ENCODE measurements at regions not wholly inside any gene's neighbourhood (a gene's known extent, or its start where the extent isn't known, plus 50 kb on each side); places are given as distances from the start of the nearest gene placed in this dataset.

DNA sequence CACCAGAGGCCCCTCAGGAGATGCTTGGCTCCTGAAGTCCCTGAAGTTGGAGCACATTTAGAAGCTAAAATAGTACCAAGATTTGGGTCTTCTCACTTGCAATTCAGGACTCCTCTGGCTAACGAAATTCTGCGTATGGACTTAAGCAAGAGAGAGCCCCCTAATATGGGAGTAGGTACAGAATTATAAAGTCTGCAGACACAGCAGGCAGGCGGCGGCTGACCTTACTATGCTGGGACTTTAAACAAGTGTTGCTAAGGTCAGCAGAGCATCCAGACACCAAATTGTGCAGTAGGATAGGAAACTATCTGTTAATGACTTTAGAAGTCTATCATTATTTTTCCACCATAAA is 104.5 kb upstream of the PDE4B start:
- DNase-seq = no peak
- no peak overlapping the region for H3K4me3 Mint-ChIP-seq
- H3K9me3 Mint-ChIP-seq = no peaks in the 10 kb centered on the region
- no peak overlapping the region for H3K27ac Mint-ChIP-seq
- H3K36me3 Mint-ChIP-seq = no peaks in the 10 kb centered on the region
- H3K27me3 Mint-ChIP-seq (ENCODE audit: low read depth in 3 of 3) = peaks cover 2 to 5% (median 2%) of the 10 kb centered on the region in 3 donors
- no peaks in the 10 kb centered on the region for H3K4me1 Mint-ChIP-seq

DNA sequence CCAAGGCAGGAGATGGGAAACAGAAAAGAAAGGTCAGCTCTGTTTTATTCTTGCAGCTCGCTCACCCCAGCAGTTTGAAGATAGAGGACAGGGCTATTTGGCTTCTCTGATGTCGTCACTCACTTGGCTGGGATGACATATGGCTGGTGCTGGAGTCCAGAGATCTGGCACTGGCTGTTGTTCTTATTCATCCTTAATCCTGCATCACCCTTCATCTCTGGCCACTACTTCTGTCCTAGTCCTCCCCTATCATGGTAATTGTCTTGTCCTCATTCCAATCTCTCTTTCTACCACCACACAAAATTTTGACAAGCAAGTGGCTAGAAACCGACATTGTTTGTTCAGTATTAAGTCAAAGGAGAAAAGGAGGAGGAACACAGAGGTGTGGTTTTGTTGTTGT is 103.8 kb upstream of the PDE4B start:
- peaks cover 2 to 5% (median 2%) of the 10 kb centered on the region in 3 donors for H3K27me3 Mint-ChIP-seq (ENCODE audit: low read depth in 3 of 3)
- no peaks in the 10 kb centered on the region for H3K4me1 Mint-ChIP-seq
- H3K4me3 Mint-ChIP-seq = no peak overlapping the region
- no peaks in the 10 kb centered on the region for H3K36me3 Mint-ChIP-seq
- H3K27ac Mint-ChIP-seq = no peak overlapping the region
- no peak for DNase-seq
- H3K9me3 Mint-ChIP-seq = no peaks in the 10 kb centered on the region

DNA sequence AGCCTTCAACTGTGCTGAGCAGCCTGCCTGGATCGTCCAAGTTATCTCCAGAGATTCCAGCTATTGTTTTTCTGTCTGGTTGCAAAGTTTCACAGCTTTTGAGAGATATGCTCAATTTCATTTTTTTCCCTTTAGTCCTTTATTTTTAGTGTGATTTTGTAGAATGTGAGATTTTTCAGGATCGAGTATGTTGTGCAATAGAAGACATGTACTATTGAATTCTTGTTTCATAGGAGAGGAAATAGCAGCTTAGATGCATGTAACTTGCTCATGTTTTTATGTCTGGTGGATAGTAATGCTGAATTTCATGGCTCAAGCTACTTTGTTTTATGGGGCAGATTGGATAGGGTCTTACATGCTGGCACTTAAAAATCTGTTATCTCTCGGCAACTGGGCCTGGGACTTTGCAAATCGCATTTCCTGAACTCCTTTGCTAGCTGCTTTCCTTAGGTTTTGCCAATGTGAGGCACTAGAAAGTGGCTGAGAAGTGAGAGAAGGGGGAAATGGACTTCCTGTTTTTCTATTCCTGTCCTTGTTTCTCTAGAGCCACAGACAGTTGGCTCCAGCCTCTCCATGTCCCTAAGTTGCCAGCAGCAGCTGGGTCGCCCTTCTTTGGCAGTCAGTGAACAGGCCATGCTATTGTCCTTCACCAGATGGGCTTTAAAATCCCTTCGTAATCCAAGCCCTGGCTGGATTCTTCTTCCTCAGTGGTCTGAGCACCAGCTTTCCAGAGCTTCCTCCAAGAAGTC is 101.4 kb upstream of the PDE4B start:
- H3K4me3 Mint-ChIP-seq = no peak overlapping the region

DNA sequence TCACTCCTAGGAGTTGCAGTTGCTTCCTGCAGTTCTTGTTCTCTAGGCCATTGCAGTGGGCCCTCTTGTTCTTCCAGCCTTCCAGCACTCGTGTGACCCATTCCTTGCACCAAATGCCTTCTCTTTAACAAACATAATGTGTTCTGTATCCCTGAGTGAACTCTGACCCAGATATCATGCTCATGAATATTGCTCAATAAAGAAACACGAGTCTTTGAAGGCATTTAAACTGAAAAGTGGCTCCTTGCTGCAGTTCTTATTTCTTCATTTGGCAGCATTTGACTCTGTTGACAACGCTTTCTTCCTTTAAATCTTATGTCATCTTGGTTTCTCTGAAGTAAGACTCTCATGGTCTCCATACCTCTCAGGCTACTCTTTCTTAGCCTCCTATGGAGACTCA is 100.7 kb upstream of the PDE4B start:
- no peak for DNase-seq
- Mint-ChIP-seq H3K27me3 (ENCODE audit: low read depth in 3 of 3) (peaks cover 2 to 3% (median 2%) of the 10 kb centered on the region in 3 donors), H3K4me1 (no peaks in the 10 kb centered on the region), H3K27ac (no peak overlapping the region), H3K9me3 (no peaks in the 10 kb centered on the region), H3K36me3 (no peaks in the 10 kb centered on the region), H3K4me3 (no peak overlapping the region)

More for the DNA sequence above, 101.4 kb upstream of the PDE4B start:
- Mint-ChIP-seq H3K36me3 (no peaks in the 10 kb centered on the region), H3K9me3 (no peaks in the 10 kb centered on the region), H3K4me1 (no peaks in the 10 kb centered on the region), H3K27me3 (ENCODE audit: low read depth in 3 of 3) (peaks cover 2 to 5% (median 2%) of the 10 kb centered on the region in 3 donors), H3K27ac (no peak overlapping the region)
- no peak for DNase-seq

DNA sequence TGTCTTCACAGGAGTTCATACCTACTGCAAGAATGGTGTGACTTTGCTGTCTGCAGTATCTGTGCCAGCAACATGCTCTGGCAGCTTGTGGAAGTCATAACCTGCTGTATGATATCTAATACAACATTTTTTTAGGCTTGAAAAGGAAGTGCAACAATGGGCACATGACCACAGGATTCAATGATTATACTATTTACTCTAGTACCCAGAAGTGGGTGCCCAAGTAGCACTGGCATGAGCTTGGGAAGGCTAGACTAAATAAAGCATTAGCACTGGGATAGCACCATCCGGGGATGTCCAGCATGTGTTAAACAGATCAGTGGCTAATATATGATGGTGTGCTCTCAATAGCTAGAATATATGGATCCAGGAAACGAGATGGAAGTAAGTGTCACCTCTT is 98.6 kb upstream of the PDE4B start:
- no peak for DNase-seq
- peaks cover 0 to 2% (median 2%) of the 10 kb centered on the region in 3 donors for H3K27me3 Mint-ChIP-seq (ENCODE audit: low read depth in 3 of 3)
- H3K27ac Mint-ChIP-seq = no peak overlapping the region
- no peaks in the 10 kb centered on the region for H3K36me3 Mint-ChIP-seq
- no peaks in the 10 kb centered on the region for H3K4me1 Mint-ChIP-seq
- no peak overlapping the region for H3K4me3 Mint-ChIP-seq
- H3K9me3 Mint-ChIP-seq = no peaks in the 10 kb centered on the region

DNA sequence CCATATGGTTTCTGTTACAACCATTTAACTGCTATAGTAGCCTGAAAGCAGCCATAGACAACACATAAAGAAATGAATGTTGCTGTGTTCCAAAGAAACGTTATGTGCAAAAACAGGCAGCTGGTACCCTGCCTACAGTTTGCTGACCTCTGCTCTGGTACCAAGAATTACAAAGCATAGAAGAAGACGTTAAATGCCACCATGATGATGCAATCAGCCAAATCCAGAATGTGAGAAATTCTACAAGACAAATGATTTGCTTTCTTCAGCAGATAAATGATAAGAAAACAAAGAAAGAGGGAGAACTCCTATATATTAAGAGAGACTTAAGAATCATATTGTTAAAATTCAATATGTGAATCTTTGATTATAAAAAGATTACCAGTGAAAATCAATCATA is 97.8 kb upstream of the PDE4B start:
- Mint-ChIP-seq H3K4me3 (no peak overlapping the region), H3K36me3 (no peaks in the 10 kb centered on the region), H3K27ac (no peak overlapping the region), H3K9me3 (no peaks in the 10 kb centered on the region), H3K4me1 (no peaks in the 10 kb centered on the region), H3K27me3 (ENCODE audit: low read depth in 3 of 3) (no peaks in the 10 kb centered on the region)
- no peak for DNase-seq

DNA sequence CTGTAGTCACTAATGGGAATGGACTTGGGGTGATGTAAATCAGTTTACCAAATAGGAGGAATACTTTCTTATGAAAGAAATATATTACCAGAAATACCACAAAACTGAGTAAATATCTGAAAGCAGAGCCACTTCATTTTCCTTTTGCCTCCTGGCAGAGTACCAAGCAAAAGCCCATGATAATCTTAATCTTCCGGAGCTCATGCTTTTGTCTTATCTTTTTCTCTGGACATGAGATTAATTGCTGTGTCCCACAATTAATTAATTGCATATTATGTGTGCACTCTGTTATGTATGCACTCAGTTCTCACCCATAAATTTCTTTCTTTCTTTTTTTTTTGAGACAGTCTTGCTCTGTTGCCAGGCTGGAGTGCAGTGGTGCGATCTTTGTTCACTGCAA is 94.1 kb upstream of the PDE4B start:
- no peak overlapping the region for H3K4me3 Mint-ChIP-seq
- H3K4me1 Mint-ChIP-seq = no peaks in the 10 kb centered on the region
- H3K36me3 Mint-ChIP-seq = no peaks in the 10 kb centered on the region
- no peak for DNase-seq
- H3K27ac Mint-ChIP-seq = no peak overlapping the region
- H3K9me3 Mint-ChIP-seq = no peaks in the 10 kb centered on the region
- peaks cover 0 to 4% (median 3%) of the 10 kb centered on the region in 3 donors for H3K27me3 Mint-ChIP-seq (ENCODE audit: low read depth in 3 of 3)

DNA sequence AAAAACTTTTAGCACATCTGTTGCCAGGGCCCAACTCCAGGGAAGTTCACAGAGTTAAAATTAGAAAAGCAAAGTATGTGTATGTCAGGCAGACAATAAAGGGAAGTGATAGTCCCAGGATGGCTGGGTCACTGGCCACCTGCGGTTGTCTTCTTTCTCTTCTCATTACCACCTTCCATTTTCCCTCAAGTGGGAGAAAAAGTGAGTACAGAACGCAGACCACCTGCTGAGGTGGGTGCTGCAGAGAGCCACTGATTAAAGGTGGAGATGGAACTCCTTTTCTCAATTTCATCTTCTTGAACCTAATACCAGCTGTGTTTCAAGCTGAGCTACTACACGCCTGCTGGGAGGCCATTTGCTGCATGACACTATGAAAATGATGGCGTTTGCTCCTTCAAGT is 88.8 kb upstream of the PDE4B start:
- no peaks in the 10 kb centered on the region for H3K4me1 Mint-ChIP-seq
- H3K27me3 Mint-ChIP-seq (ENCODE audit: low read depth in 3 of 3) = peaks cover 1 to 7% (median 5%) of the 10 kb centered on the region in 3 donors
- no peak overlapping the region for H3K4me3 Mint-ChIP-seq
- H3K36me3 Mint-ChIP-seq = no peaks in the 10 kb centered on the region
- no peak overlapping the region for H3K27ac Mint-ChIP-seq
- DNase-seq = no peak
- H3K9me3 Mint-ChIP-seq = no peaks in the 10 kb centered on the region

DNA sequence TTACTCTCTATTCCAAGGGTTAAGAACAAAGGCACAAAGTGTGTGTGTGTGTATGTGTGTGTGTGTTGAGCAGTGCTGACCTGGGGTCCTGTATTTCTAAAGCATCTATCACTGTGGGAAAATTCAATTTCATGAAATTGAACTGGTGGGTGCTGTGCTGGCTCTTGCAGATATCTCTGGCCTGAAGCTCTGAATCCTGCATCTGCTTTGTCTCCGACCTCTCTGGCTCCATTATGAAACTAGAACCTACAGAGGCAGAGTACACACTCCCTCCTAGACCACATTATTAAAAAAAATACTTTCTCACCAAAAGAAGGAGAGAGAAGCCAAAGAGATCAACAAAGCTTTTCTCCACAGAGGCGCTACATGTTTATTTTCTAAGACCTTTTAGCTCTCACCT is 88.4 kb upstream of the PDE4B start:
- DNase-seq = no peak
- no peaks in the 10 kb centered on the region for H3K9me3 Mint-ChIP-seq
- H3K27me3 Mint-ChIP-seq (ENCODE audit: low read depth in 3 of 3) = peaks cover 1 to 7% (median 5%) of the 10 kb centered on the region in 3 donors
- H3K27ac Mint-ChIP-seq = no peak overlapping the region
- no peak overlapping the region for H3K4me3 Mint-ChIP-seq
- H3K36me3 Mint-ChIP-seq = no peaks in the 10 kb centered on the region
- H3K4me1 Mint-ChIP-seq = no peaks in the 10 kb centered on the region

DNA sequence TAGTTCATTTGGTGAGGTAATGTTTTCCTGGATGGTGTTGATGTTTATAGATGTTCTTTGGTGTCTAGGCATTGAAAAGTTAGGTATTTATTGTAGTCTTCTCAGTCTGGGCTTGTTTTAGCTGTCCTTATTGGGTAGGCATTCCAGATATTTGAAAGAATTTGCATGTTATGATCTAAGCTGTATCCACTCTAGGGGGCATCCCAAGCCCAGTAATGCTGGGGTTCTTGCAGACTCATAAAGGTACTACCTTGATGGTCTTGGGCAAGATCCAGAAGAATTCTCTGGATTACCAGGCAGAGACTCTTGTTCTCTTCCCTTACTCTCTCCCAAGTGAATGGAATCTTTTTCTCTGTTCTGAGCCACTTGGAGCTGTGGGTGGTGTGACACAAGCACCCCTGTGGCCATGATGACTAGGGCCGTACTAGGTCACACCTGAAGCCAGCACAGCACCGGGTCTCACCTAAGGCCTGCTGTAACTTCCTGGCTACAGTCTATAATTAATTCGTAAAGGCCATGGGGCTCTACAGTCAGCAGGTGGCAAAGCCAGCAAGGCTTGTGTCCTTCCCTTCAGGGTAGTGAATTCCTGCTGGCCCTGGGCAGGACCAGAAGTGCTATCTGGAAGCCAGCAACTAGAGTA is 74.8 kb upstream of the PDE4B start:
- Mint-ChIP-seq H3K36me3 (no peaks in the 10 kb centered on the region), H3K4me1 (no peaks in the 10 kb centered on the region), H3K4me3 (no peak overlapping the region), H3K27ac (no peak overlapping the region), H3K9me3 (peaks cover 0 to 2% (median 0%) of the 10 kb centered on the region in 6 donors), H3K27me3 (ENCODE audit: low read depth in 3 of 3) (peaks cover 0 to 2% (median 2%) of the 10 kb centered on the region in 3 donors)
- no peak for DNase-seq

DNA sequence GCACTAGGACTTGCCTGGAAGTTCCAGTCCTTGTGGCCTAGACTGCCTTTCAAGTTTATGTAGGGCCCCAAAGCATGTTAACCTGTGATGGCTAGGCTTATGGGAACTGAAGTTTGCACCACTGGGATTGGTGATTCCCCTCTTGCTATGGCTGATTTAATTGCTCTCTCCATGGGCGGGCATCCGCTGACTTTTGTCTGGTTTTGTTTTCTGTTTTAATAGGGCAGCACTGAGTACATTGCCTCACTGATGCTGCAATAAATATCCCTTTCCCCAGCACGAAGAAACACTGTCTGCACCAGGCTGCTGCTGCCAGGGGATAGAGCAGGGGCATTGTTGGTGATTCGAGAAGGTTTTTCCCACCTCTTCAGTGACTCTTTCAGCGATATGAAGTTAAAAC is 73.3 kb upstream of the PDE4B start:
- Mint-ChIP-seq H3K9me3 (peaks cover 0 to 2% (median 0%) of the 10 kb centered on the region in 6 donors), H3K4me1 (no peaks in the 10 kb centered on the region), H3K27me3 (ENCODE audit: low read depth in 3 of 3) (peaks cover 0 to 2% (median 2%) of the 10 kb centered on the region in 3 donors), H3K27ac (no peak overlapping the region), H3K36me3 (no peaks in the 10 kb centered on the region), H3K4me3 (no peak overlapping the region)
- DNase-seq = no peak

DNA sequence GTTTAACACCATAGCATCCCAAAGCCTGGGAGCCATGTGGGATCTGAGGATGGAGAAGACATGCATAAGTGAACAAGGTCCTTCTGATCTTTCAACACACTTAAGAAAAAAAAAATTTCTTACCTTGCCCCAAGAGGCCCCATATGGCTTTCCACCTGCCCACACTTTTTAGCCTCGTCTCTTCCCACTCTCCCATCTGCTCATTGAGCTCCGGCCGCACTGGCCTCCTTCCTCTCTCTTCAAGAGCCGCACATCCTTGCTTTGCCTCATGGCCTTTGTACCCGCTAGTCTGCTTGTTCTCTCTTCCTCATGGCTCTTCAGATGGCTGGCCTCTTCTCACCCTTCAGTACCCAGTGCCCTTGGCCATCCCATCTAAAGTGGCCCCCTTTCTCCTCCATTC is 70.2 kb upstream of the PDE4B start:
- no peak overlapping the region for H3K27ac Mint-ChIP-seq
- no peaks in the 10 kb centered on the region for H3K4me1 Mint-ChIP-seq
- H3K27me3 Mint-ChIP-seq (ENCODE audit: low read depth in 3 of 3) = peaks cover 0 to 5% (median 2%) of the 10 kb centered on the region in 3 donors
- no peak for DNase-seq
- H3K4me3 Mint-ChIP-seq = no peak overlapping the region
- no peaks in the 10 kb centered on the region for H3K9me3 Mint-ChIP-seq
- H3K36me3 Mint-ChIP-seq = no peaks in the 10 kb centered on the region

DNA sequence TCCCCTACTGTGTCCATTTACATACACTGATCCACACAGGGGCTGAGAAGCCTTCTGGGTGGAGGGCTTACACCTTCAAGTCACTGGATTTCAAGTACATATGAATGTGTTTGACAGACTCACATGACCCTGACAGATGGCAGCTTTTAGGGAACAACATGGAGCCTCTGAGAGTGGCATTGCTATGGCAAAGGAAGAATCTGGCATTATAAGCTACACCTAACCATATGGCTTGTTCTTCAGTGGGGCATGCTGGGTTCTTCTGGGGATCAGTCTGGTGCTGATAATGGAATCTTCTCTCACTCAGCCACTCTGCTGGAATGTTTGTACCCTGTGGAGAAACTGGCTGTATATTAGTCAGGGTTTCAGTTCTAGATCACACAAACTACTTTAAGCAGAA is 68.5 kb upstream of the PDE4B start:
- Mint-ChIP-seq H3K27ac (no peak overlapping the region), H3K4me3 (no peak overlapping the region), H3K27me3 (ENCODE audit: low read depth in 3 of 3) (peaks cover 0 to 5% (median 2%) of the 10 kb centered on the region in 3 donors), H3K36me3 (no peaks in the 10 kb centered on the region), H3K9me3 (peaks cover 0 to 2% (median 0%) of the 10 kb centered on the region in 6 donors), H3K4me1 (no peaks in the 10 kb centered on the region)
- DNase-seq = no peak

DNA sequence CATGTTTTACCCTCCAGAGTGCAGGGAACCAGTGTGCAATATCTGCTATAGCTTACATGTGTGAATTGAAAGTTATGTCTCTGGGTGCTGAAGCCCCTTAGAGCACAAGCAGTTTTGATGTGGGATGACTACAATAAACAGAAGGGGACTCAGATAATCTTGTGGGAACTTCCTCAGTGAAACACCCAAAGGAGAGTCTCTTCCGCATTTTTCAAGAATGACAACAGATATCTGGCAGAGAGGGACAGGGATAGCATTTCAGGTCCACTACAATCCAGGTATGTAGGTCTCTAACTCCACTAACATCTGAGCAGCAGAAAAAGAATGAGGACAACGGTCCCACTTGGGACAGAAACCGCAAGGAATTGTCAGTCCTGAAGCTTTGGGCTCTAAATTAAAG is 67.6 kb upstream of the PDE4B start:
- no peaks in the 10 kb centered on the region for H3K4me1 Mint-ChIP-seq
- peaks cover 0 to 3% (median 2%) of the 10 kb centered on the region in 3 donors for H3K27me3 Mint-ChIP-seq (ENCODE audit: low read depth in 3 of 3)

DNA sequence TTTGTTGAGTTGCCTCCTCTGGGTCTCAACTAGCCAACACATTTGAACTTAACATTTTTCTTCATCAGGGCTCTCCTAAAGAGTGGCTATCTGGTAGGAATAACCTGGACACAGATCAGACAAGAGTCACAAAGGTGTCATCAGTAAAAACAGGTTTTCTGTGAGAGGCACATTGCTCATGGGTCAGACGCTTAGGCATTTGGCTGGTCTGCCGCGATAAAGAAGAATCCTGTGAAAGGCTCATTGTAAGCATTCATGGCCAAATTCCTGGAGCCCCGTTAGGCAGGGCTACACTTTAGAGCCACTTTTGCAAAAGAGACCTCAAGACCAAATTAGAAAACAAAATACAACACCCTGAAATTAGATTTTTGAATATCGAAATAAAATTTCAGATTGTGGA is 64.2 kb upstream of the PDE4B start:
- H3K36me3 Mint-ChIP-seq = no peaks in the 10 kb centered on the region
- no peak for DNase-seq
- H3K27ac Mint-ChIP-seq = no peak overlapping the region
- no peaks in the 10 kb centered on the region for H3K4me1 Mint-ChIP-seq
- no peak overlapping the region for H3K4me3 Mint-ChIP-seq
- H3K9me3 Mint-ChIP-seq = peaks cover 0 to 2% (median 0%) of the 10 kb centered on the region in 6 donors
- H3K27me3 Mint-ChIP-seq (ENCODE audit: low read depth in 3 of 3) = peaks cover 0 to 5% (median 3%) of the 10 kb centered on the region in 3 donors

More for the DNA sequence above, 67.6 kb upstream of the PDE4B start:
- H3K9me3 Mint-ChIP-seq = peaks cover 0 to 2% (median 0%) of the 10 kb centered on the region in 6 donors
- no peak overlapping the region for H3K27ac Mint-ChIP-seq
- no peak overlapping the region for H3K4me3 Mint-ChIP-seq
- DNase-seq = no peak
- no peaks in the 10 kb centered on the region for H3K36me3 Mint-ChIP-seq
